Glomerular visceral epithelial cell (primary cell): ENCODE measurements at regions not wholly inside any gene's neighbourhood (a gene's known extent, or its start where the extent isn't known, plus 50 kb on each side); places are given as distances from the start of the nearest gene placed in this dataset.
"Not testable (repeated sequence)": the region's sequence is repeated elsewhere in the genome, so short reads cannot be mapped to it uniquely, and the experiment has no call there.

Experiments
- DNase-seq: peaks from one replicate; pipeline ENCODE4 v3.0.0-alpha.2; 2016; ENCODE audit errors: extremely low spot score

DNA sequence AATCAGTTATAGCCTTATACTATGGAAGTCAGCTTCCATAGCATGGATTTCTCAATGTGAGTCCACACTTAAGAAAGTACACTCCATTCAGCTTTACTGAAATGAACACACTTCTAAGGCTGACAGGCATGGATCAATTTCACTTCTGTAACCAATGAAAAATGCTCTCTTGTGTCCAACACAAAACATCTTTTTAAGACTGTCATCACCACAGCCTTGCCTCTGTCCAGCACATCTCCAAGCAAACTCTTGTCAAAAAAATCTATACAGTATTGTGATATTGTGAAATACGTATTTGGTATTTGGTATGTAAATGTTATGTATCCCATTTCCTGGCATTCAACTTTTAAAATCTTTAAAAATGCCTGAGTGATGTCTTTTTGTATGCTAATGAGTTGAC, 208.7 kb downstream of the RAP2B start:
- DNase-seq: no peak

DNA sequence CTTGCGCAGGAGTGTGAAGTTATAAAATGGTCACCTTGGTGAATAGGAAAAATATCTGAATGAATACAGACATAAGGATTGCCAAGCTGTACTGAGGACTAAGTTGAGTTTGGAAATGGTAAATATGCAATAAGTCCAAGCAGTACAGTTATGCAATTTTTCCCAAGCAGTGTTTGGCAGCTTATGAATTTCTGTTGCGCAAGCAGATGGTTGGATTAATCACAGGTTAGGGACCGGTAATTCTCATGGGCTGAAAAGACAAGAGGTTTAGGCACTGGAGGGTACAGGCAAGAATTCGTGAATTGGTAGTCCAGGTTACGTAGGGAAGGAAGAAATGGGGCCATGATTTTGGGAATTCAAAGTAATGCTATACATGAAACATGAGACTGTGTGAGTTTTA, 210.3 kb downstream of the RAP2B start:
- DNase-seq: no peak

DNA sequence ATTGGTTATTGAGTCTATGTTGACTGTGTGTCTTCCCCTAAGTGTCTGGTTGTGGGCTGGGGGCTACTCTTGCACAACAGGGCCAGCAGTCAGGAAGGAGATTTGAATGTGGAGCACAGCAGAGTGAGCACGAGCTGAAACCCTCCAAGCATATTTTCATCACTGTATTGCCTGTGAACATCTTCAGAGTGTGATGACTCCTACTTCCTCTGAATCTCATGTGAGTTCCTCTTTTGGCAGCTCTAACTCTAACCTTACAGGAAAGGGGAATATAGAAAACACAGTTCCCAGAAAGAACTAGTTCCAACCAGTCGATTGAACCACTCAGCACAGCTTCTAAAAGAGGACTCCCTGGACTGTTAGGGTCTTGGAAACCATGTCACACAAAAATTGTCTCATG, 211.6 kb downstream of the RAP2B start:
- no peak for DNase-seq

DNA sequence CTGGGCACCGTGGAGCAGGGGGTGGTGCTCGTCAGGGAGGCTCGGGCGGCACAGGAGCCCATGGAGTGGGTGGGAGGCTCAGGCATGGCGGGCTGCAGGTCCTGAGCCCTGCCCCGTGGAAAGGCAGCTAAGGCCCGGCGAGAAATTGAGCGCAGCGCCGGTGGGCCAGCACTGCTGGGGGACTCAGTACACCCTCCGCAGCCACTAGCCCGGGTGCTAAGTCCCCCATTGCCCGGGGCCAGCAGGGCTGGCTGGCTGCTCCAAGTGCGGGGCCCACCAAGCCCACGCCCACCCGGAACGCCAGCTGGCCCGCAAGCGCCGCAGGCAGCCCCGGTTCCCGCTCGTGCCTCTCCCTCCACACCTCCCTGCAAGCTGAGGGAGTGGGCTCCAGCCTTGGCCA, 216.3 kb downstream of the RAP2B start:
- DNase-seq: not testable (repeated sequence)

DNA sequence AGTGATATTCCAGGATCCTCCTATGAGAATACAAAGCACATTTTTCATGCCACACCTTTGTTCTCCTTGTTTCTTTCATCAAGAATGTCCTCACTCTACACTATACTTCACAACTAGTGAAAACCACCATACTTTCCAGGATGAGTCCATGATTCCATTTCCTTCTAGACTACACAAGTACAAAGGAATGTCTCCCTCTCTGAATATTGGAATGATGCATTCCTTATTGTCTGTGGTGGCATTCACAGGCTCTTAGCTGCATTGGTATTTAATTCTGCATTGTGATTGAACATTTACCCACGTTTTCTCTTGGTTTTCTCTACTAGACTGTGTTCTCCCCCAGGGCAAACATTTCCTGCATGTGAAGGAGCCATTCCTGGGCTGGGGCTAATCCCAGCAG, 217.5 kb downstream of the RAP2B start:
- DNase-seq: peak; percentile 46

DNA sequence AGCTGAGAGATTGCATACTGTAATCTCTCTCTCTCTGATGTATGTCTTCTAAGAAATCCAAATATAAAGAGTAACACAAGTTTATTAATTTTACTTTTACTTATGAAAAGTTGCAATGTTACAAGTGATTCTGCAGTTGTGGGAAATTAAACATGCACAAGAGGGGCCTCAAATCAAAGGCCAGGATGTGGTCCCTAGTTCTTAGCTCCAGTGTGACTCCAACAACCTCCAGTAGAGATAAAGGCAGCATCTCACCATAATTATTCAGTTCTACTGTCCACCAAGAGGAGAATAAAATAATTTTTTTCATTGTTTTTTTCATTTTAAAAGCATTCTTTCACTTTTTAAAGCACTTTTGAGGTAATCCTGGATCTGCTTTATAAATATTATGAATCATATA, 223.3 kb downstream of the RAP2B start:
- no peak for DNase-seq

DNA sequence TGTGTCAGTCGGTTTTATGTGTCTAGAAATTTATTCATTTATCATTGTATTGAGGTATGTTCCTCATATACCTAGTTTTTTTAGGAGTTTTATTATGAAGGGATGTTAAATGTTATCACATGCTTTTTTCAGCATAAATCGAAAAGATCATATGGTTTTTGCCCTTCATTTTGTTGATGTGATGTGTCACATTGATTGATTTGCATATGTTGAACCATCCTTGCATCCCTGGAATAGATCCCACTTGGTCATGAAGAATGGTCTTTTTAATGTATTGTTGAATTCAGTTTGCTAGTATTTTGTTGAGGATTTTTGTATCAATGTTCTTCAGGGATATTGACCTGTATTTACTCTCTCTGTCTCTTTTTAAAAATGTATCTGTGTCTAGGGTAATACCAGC, 230.3 kb downstream of the RAP2B start:
- no peak for DNase-seq

DNA sequence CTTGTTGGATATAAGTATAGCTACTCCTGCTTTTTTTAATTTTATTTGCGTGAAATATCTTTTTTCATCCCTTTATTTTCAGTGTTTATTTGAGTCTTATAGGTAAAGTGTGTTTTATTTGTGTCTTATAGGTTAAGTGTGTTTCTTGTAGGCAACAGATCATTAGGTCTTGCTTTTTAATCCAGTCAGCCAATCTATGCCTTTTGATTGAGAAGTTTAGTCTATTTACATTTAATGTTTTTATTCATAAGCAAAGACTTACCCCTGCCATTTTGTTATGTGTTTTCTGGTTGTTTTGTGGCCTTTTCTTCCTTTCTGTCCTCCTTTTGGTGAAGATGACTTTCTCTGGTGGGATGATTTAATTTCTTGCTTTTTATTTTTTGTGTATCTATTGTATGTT, 232.0 kb downstream of the RAP2B start:
- DNase-seq: no peak

DNA sequence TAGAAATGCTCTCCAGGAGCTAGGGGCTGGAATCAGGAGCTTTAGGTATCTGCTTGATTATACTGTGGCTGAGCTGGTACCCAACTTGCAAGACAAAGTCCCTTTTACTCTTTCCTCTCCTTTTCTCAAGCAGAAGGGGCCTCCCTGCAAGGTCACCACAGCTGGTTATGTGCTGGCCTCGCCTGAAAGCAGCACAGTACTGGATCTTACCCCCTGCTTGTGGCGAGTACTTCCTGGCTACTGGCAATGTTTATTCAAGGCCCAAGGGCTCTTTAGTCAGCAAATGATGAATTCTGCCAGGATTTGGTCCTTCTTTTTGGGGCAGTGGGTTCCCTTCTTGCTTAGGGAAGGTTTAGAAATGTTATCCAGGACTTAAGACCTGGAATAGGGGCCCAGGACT, 234.6 kb downstream of the RAP2B start:
- no peak for DNase-seq

DNA sequence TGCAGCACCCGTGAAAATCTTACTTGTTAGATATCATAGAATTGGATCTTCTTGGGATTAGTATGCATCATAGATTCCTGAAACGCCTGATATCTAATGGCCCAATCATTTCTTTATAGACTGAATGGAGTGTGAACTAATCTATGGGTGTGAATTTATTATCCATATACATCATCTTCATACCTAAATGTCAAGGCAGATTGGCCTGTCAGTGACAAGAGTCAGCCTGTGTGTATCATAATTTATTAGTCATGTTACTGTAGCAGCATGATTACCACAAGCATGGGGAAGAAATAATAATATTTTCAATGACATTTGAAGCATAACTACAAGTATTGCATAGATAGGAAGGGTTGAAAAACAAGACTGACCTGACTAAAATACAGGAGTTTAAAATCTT, 235.8 kb downstream of the RAP2B start:
- DNase-seq: no peak

DNA sequence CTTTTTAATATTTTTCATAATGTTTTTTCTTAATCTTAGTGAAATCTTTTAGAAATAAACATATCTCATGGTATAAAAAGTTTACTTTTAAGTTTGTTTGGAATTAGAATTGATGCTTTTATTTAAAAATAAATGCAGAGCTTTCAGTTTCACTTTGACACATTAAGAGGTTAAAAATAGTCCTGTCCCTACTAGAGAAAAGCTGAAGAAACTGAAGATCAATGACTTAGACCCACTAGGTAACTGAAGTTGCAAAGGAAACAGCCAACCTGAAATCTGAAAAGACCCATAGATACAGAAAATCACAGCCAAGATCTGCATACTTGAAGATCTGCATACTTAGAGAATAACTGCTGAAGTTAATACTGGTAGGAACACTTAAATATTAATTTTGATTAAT, 237.6 kb downstream of the RAP2B start:
- DNase-seq: no peak

DNA sequence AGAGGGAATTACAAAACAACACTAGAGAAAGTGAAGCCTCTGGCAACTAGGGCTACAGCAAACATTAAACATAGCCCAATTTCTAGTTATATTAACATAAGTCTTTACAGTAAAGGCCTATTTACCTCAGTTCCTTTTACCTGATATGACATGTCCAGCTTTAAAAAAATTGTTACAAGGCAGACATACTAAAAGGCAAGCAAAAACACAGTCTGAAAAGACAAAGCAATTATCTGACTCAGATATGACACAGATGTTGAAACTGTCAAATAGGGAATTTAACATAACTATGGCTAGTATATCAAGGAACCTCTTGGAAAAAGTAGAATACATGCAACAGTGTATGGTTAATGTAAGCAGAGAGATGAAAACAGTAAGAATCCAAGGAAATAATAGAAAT, 238.6 kb downstream of the RAP2B start:
- no peak for DNase-seq

DNA sequence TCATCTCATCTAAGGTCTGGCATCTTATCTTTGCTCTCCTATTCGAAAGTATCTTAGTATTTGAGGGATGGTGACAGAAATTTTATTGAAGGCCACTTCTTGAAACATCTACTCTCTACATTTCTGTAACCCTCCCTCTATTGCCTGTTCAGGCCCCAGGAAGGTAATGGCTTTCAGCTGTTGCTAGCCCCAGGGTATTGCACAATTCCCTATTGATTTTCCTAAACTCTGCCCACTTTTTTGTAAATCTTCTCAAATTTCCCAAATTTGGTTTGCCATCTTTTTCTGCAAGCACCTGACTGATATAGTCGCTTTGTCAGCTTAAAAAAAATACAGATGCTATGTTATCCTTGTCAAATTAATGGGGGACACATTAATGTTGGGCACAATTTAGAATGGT, 242.1 kb downstream of the RAP2B start:
- DNase-seq: no peak

DNA sequence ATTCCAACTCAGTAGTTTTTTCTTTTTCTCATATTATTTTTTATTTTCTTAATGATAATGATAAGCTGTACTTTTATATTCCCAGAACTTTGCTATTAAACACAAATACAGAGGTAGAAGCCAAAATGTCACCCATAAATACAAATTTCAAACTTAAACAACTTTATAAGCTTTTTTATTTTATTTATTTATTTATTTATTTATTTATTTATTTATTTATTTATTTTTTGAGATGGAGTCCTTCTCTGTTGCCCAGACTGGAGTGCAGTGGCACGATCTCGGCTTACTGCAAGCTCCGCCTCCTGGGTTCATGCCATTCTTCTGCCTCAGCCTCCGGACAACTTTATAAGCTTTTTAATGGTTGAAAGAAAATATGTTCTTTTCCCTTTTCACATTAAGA, 243.3 kb downstream of the RAP2B start:
- DNase-seq: not testable (repeated sequence)

DNA sequence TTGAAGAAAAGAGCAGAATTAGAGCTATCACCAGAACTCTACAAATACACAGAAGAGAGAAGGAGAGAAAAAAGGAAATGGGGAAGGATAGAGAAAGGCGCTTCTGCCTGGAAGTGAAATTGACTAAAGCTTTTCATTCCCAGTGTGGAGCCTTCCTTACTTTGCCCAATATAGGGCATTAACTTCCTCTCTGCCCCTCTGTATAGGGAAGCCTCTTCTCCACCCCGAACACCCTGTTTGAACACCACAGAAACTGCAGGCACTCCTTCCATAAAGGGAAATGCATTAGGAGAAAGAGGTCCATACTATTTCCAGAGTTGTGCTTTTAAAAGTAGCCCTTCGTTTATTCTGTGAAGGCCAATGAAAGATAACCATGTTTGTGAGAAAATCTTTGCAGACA, 248.5 kb downstream of the RAP2B start:
- DNase-seq: no peak

DNA sequence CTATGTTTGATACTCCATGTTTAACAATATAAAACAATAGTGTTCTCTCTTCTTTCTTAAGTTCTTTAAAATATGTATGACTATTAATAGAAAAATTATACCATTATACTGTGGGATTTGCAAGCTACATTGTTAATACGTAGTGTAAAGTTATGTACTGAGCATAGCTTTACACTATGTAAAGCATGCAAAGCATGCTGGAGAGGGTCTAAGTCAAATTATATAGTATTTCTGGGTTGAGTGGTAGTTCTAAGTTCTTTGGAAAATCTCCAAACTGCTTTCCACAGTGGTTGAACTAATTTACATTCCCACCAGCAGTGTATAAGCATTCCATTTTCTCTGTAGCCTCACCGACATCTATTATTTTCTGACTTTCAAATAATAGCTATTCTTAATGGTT, 253.0 kb downstream of the RAP2B start:
- no peak for DNase-seq

DNA sequence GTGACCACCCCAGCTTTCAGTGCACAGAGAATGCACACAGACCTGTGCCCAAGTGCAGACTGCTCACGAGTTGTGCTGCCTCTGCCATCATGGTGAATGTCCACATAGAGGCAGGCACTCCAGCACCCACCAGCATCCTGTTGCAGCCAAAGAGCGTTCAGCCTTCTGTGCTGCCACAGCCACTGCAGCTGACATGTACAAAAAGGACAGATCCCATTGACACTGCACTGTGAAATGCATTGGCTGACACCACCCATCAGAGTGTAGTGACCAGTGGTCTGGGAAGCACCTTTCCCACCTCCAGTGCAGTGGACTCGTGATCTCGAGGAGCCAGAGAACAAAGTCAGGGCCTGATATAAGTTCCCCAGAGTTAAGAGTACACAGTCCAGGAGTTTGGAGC, 260.3 kb downstream of the RAP2B start:
- no peak for DNase-seq

DNA sequence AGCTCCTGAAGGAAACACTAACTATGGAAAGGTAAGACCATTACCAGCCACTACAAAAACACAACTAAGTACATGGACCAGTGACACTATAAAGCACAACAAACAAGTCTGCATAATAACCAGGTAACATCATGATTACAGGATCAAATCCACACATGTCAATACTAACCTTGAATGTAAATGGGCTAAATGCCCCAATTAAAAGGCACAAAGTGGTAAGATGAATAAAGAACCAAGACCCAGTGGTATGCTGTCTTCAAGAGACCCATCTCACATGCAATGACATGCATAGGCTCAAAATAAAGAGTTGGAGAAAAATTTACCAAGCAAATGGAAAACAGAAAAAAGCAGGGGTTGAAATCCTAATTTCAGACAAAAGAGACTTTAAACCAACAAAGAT, 261.8 kb downstream of the RAP2B start:
- DNase-seq: not testable (repeated sequence)

DNA sequence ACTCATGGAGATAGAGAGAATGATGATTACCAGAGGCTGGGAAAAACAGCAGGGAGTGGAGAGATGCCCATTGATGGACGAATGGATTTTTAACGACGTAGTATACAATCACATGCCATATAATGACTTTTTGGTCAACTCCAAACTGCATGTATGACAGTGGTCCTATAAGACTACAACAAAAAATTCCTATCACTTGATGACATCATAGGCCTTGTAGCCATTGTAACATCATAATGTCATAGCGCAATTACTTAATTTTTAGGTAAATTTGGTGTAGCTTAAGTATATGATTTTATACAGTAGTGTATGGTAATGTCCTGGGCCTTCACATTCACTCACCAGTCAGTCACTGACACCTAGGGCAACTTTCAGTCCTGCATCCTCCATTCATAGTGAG, 264.3 kb downstream of the RAP2B start:
- no peak for DNase-seq

DNA sequence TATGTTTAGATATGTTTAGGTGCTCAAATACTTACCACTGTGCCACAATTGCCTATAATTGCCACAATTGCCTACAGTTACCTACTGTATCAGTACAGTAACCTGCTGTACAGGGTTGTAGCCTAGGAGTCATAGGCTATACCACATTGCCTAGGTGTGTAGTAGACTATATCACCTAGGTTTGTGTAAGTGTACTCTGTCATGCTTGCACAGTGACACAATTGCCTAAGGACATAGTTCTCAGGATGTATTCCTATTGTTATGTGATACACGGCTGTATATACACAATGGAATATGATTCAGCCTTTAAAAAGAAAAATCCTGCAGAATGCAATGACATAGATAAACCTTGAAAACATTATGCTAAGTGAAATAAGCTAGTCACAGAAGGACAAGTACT, 264.8 kb downstream of the RAP2B start:
- no peak for DNase-seq

DNA sequence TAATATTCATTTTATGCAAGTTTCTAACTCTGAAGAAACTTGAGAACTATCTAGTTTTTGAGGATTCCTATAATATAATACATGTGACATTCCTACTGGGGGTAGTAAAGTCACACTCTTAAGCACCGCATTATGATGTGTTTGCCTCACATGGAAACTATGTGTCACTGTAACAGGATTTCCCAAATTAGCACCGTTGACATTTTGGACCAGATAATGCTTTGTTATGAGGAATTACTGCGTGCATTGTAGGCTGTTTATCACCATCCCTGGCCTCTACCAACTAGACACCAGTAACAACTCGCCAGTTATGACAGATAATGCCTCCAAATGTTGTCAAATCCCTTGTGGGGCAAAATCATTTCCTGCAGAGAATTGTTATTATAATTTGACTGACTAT, 267.8 kb downstream of the RAP2B start:
- no peak for DNase-seq

DNA sequence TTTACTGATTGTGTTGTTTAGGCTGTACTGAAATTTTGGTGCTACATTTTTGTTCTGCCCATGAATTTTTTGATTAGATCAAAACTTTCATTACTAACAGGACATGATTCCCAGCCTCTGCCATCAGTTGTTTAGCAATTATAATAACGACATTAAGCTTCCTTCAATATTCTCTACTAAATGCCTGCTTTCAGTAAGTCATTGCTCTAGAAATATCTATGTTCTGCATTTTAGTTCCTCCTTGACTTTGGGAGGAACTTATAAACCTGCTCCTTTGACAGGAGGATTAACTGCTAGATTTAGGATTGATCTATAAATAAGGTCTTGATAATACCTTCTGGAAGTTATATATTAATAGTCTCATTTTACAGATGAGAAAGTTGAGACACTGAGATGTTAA, 269.1 kb downstream of the RAP2B start:
- DNase-seq: no peak

DNA sequence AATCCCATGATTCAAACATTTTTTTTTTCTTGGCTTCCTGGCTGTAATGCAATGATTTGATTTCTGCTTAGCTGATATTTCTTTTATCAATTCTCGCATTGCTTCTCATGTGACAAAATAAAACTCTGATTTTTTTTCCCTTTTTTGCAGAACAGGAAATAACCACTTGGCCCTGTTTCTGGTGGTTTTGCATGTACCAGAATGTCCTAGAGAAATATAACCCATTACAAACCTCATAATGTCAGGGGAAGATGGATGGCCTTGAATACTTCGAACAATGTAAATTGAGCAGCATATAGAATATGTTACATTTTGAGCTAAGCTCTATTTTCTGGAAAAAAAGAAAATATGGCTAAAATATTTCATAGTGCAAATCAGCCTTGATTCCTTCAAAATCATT, 275.6 kb downstream of the RAP2B start:
- DNase-seq: no peak

DNA sequence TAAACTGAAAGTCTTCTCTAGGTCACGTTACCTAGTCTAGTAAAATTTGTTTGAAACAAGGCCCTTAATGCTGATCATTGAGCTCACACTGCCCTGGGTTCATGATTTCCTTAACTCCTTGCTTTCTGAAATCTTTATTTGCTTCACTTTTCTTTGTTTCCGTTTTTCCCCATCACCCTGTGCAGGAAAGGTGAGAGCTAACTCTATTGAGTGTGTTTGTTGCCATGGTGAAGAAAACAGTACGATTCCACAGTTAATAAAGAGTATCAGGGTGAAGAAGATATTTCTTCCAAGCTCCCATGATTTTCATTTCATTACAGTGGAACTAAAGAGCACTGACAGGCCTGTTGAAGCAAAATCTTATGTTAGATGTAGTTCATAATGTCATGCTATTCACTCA, 276.2 kb downstream of the RAP2B start:
- DNase-seq: no peak

DNA sequence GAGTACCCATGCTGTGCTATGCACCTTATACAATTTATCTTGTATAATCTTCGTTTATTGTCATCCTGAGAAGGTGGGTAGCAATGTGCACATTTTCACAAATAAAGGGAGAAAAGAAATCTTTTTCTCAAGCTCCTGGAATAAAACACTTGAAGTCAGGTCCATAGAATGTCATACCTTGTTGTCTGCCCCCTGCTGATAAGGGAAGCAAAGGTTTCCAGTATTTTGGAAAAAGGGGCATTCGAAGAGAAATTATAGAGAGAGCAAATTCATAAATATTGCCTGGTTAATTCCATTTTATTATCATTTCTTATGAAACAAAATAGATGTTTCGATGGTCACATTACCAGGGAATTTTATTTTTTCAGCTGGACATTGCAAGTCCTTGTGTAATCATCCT, 277.8 kb downstream of the RAP2B start:
- DNase-seq: no peak
